HG03045 (cell line): ENCODE measurements at regions not wholly inside any gene's neighbourhood (a gene's known extent, or its start where the extent isn't known, plus 50 kb on each side); places are given as distances from the start of the nearest gene placed in this dataset.

ENCODE experiments used
- ATAC-seq: cut with Tn5 transposase; IDR thresholded peaks from one replicate; pipeline ENCODE4 v1.9.1; 2021; ENCODE audit warnings: mild to moderate bottlenecking, moderate library complexity; ENCODE audit not compliant: unreplicated experiment

GRCh38 chr5:158174026-158174425 lies 315.1 kb upstream of the CLINT1 start:
- no peak for ATAC-seq

- no peak for ATAC-seq
Measured at GRCh38 chr5:158172005-158172404, 313.1 kb upstream of the CLINT1 start.

- ATAC-seq = no peak
Measured at GRCh38 chr5:158170534-158170933, 311.6 kb upstream of the CLINT1 start.

GRCh38 chr5:158170060-158170459 lies 311.1 kb upstream of the CLINT1 start:
- ATAC-seq = no peak

GRCh38 chr5:158166424-158166823 lies 307.5 kb upstream of the CLINT1 start:
- ATAC-seq = no peak

- ATAC-seq = no peak
Measured at GRCh38 chr5:158165647-158166046, 306.7 kb upstream of the CLINT1 start.

- no peak for ATAC-seq
Measured at GRCh38 chr5:158164296-158165047, 305.5 kb upstream of the CLINT1 start.

GRCh38 chr5:158163451-158164295 lies 304.7 kb upstream of the CLINT1 start:
- no peak for ATAC-seq

- no peak for ATAC-seq
Measured at GRCh38 chr5:158162479-158163034, 303.6 kb upstream of the CLINT1 start.

GRCh38 chr5:158162026-158162425 lies 303.1 kb upstream of the CLINT1 start:
- ATAC-seq = no peak

- ATAC-seq = no peak
Measured at GRCh38 chr5:158159621-158160020, 300.7 kb upstream of the CLINT1 start.

GRCh38 chr5:158155811-158156505 lies 297.0 kb upstream of the CLINT1 start:
- no peak for ATAC-seq

GRCh38 chr5:158155067-158155466 lies 296.1 kb upstream of the CLINT1 start:
- ATAC-seq = no peak

- no peak for ATAC-seq
Measured at GRCh38 chr5:158154226-158155005, 295.5 kb upstream of the CLINT1 start.

- no peak for ATAC-seq
Measured at GRCh38 chr5:158153508-158153907, 294.6 kb upstream of the CLINT1 start.

GRCh38 chr5:158152136-158152535 lies 293.2 kb upstream of the CLINT1 start:
- ATAC-seq = no peak

- ATAC-seq = no peak
Measured at GRCh38 chr5:158147227-158147626, 288.3 kb upstream of the CLINT1 start.

GRCh38 chr5:158145827-158146226 lies 286.9 kb upstream of the CLINT1 start:
- no peak for ATAC-seq

- ATAC-seq = no peak
Measured at GRCh38 chr5:158143081-158143480, 284.1 kb upstream of the CLINT1 start.

- ATAC-seq = no peak
Measured at GRCh38 chr5:158142156-158142555, 283.2 kb upstream of the CLINT1 start.
